CD8-positive, alpha-beta memory T cell (primary cell): ENCODE measurements at regions not wholly inside any gene's neighbourhood (a gene's known extent, or its start where the extent isn't known, plus 50 kb on each side); places are given as distances from the start of the nearest gene placed in this dataset.

ENCODE experiments used
- CTCF ChIA-PET: fragments of 350-600 bp; sonication (Branson Sonifier 250); formaldehyde crosslinking; loops from one replicate; lab custom pipeline; 2021; ENCODE audit warnings: antibody characterized with exemption; lab: Charles Lee
- POLR2A ChIA-PET: fragments of 350-600 bp; sonication (Branson Sonifier 250); formaldehyde crosslinking; loops from one replicate; lab custom pipeline; 2021; ENCODE audit warnings: antibody characterized with exemption; lab: Charles Lee
- DNase-seq, 5 donors: peaks; one replicate each; pipeline versions ENCODE4 v3.0.0 to v3.0.0-alpha.2; 2020 to 2022; ENCODE audit warnings: mixed read lengths in 1 of 5
- H3K27ac ChIP-seq: one replicate; pipeline ENCODE4 v1.7.0; 2013; ENCODE audit warnings: low read depth, mild to moderate bottlenecking, low read length, moderate library complexity
- H3K27me3 ChIP-seq: 2 replicates; pipeline ENCODE4 v1.7.0; 2013; ENCODE audit warnings: low read length, mild to moderate bottlenecking; ENCODE audit not compliant: insufficient read depth, poor library complexity, severe bottlenecking
- H3K36me3 ChIP-seq: 2 replicates; pipeline ENCODE4 v1.7.0; 2013; ENCODE audit warnings: mild to moderate bottlenecking, low read length, moderate library complexity; ENCODE audit not compliant: insufficient read depth
- H3K4me1 ChIP-seq: 2 replicates; pipeline ENCODE4 v1.7.0; 2013; ENCODE audit warnings: mild to moderate bottlenecking, low read length, moderate library complexity; ENCODE audit not compliant: insufficient read depth
- H3K4me3 ChIP-seq: 2 replicates; pipeline ENCODE4 v1.7.0; 2013; ENCODE audit warnings: mild to moderate bottlenecking, low read length
- H3K9me3 ChIP-seq: 2 replicates; pipeline ENCODE4 v1.7.0; 2013; ENCODE audit warnings: mild to moderate bottlenecking, low read length
- H3K27ac Mint-ChIP-seq, 8 donors: one replicate each; pipeline ENCODE4 v1.8.0; 2020 to 2021; ENCODE audit warnings: mixed read lengths in 8 of 8, mild to moderate bottlenecking in 6 of 8, inconsistent platforms in 3 of 8, moderate library complexity in 3 of 8
- H3K27me3 Mint-ChIP-seq, 2 donors: one replicate each; pipeline ENCODE4 v1.8.0; 2020 to 2021; ENCODE audit warnings: mixed read lengths in 2 of 2, mild to moderate bottlenecking in 1 of 2, moderate library complexity in 1 of 2
- H3K36me3 Mint-ChIP-seq, 3 donors: one replicate each; pipeline ENCODE4 v1.8.0; 2020 to 2021; ENCODE audit warnings: mixed read lengths in 3 of 3, inconsistent platforms in 1 of 3, mild to moderate bottlenecking in 1 of 3
- H3K4me1 Mint-ChIP-seq, 3 donors: one replicate each; pipeline ENCODE4 v1.8.0; 2020 to 2021; ENCODE audit warnings: mixed read lengths in 3 of 3, inconsistent platforms in 1 of 3, mild to moderate bottlenecking in 1 of 3
- H3K4me3 Mint-ChIP-seq, 7 donors: one replicate each; pipeline ENCODE4 v1.8.0; 2020 to 2021; ENCODE audit warnings: mixed read lengths in 7 of 7, mild to moderate bottlenecking in 6 of 7, moderate library complexity in 4 of 7, inconsistent platforms in 2 of 7
- H3K9me3 Mint-ChIP-seq, 5 donors: one replicate each; pipeline ENCODE4 v1.8.0; 2020 to 2022; ENCODE audit warnings: mixed read lengths in 5 of 5, mild to moderate bottlenecking in 3 of 5, moderate library complexity in 2 of 5, inconsistent platforms in 1 of 5

DNA sequence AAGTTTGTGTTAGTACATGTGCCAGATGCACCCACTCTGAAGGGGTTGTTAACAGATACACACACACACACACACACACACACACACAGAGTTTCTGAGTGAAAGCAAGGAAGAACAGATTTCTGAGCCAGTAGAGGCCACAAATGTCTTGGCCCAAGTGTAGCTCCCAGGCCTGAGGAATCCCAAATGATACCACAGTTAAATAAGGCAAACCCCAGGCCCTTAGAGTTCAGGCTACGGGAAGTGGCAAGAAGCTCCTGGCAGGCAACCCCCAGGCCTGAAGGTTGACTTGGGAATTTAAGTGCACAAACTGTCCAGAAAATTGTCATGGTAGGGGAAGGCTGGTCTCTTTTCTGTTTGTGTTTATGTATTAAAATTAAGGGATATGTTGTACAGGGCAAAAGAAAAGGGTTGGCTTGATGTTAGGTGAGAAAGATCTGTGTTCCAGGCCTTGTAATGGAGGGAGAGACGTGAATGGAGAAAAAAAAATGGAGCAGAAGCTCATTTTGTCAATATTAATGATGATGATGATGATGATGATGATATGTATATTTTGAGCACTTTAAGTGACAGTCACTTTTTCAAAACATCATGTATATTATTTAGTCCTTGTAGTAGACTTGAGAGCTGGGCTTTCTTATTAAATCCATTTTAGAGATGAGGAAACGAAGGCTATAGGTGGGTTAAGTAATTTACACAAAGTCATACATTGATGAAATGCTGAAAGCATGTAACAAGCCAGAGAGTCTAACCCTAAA, 317.0 kb upstream of the JAG1 start:
- Mint-ChIP-seq H3K27ac (peak overlapping the region in 1 of 8 donors; percentile 48), H3K36me3 (no peaks in the 10 kb centered on the region), H3K27me3 (peaks cover 0 to 2% of the 10 kb centered on the region in 2 donors), H3K9me3 (peaks cover 0 to 8% (median 4%) of the 10 kb centered on the region in 5 donors), H3K4me3 (no peak overlapping the region), H3K4me1 (no peaks in the 10 kb centered on the region)
- Histone ChIP-seq H3K4me1 (no peaks in the 10 kb centered on the region), H3K9me3 (no peaks in the 10 kb centered on the region), H3K27me3 (no peaks in the 10 kb centered on the region), H3K27ac (no peak overlapping the region), H3K4me3 (no peak overlapping the region), H3K36me3 (no peaks in the 10 kb centered on the region)
- ChIA-PET POLR2A (no interaction called here), CTCF (no interaction called here)
- DNase-seq: no peak

- H3K9me3 Mint-ChIP-seq: peaks cover 0 to 8% (median 4%) of the 10 kb centered on the region in 5 donors
- H3K27ac Mint-ChIP-seq: no peak overlapping the region
- no peak for DNase-seq
- ChIA-PET POLR2A (no interaction called here), CTCF (no interaction called here)
- peaks cover 0 to 2% of the 10 kb centered on the region in 2 donors for H3K27me3 Mint-ChIP-seq
- Histone ChIP-seq H3K27ac (no peak overlapping the region), H3K4me3 (no peak overlapping the region), H3K4me1 (no peaks in the 10 kb centered on the region), H3K9me3 (no peaks in the 10 kb centered on the region), H3K27me3 (no peaks in the 10 kb centered on the region), H3K36me3 (no peaks in the 10 kb centered on the region)
- H3K4me1 Mint-ChIP-seq: no peaks in the 10 kb centered on the region
- H3K36me3 Mint-ChIP-seq: no peaks in the 10 kb centered on the region
- H3K4me3 Mint-ChIP-seq: no peak overlapping the region
Measured at GRCh38 chr20:10992731-10993130, 318.9 kb upstream of the JAG1 start.

- peaks cover 0 to 8% (median 2%) of the 10 kb centered on the region in 5 donors for H3K9me3 Mint-ChIP-seq
- no peak overlapping the region for H3K27ac Mint-ChIP-seq
- Histone ChIP-seq H3K9me3 (no peaks in the 10 kb centered on the region), H3K4me3 (no peak overlapping the region), H3K27ac (no peak overlapping the region), H3K36me3 (no peaks in the 10 kb centered on the region), H3K27me3 (no peaks in the 10 kb centered on the region), H3K4me1 (no peaks in the 10 kb centered on the region)
- H3K36me3 Mint-ChIP-seq: no peaks in the 10 kb centered on the region
- ChIA-PET POLR2A (no interaction called here), CTCF (no interaction called here)
- no peak overlapping the region for H3K4me3 Mint-ChIP-seq
- H3K27me3 Mint-ChIP-seq: peaks cover 0 to 2% of the 10 kb centered on the region in 2 donors
- DNase-seq: no peak
- H3K4me1 Mint-ChIP-seq: no peaks in the 10 kb centered on the region
Measured at GRCh38 chr20:10994991-10995700, 321.3 kb upstream of the JAG1 start.

DNA sequence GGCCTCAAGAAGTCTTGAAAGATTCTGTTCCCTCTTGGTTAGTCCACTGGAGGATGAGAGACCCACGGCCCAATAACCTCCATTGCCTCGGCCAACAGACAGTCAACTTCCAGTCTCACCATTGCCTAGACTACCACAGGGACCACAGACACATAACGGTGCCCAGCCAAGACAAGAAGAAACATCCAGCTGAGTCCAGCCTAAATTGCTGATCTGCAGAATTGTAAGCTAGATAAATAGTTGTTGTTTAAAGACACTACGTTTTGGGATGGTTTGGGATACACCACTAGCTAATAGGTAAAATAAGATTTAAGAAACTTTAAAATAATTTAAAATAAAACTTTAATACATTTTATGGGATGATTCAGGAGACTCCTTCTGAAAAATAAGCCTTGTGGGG, 324.7 kb upstream of the JAG1 start:
- Histone ChIP-seq H3K36me3 (no peaks in the 10 kb centered on the region), H3K4me3 (no peak overlapping the region), H3K9me3 (no peaks in the 10 kb centered on the region), H3K27ac (no peak overlapping the region), H3K27me3 (no peaks in the 10 kb centered on the region), H3K4me1 (no peaks in the 10 kb centered on the region)
- Mint-ChIP-seq H3K36me3 (no peaks in the 10 kb centered on the region), H3K9me3 (peaks cover 0 to 6% (median 2%) of the 10 kb centered on the region in 5 donors), H3K27ac (no peak overlapping the region), H3K4me3 (no peak overlapping the region), H3K27me3 (no peaks in the 10 kb centered on the region), H3K4me1 (no peaks in the 10 kb centered on the region)
- DNase-seq: no peak
- ChIA-PET POLR2A (no interaction called here), CTCF (no interaction called here)

- ChIA-PET POLR2A (no interaction called here), CTCF (no interaction called here)
- Histone ChIP-seq H3K27ac (no peak overlapping the region), H3K4me1 (no peaks in the 10 kb centered on the region), H3K9me3 (no peaks in the 10 kb centered on the region), H3K36me3 (no peaks in the 10 kb centered on the region), H3K27me3 (no peaks in the 10 kb centered on the region), H3K4me3 (no peak overlapping the region)
- Mint-ChIP-seq H3K9me3 (peaks cover 0 to 5% (median 0%) of the 10 kb centered on the region in 5 donors), H3K4me1 (no peaks in the 10 kb centered on the region), H3K27ac (no peak overlapping the region), H3K36me3 (no peaks in the 10 kb centered on the region), H3K4me3 (no peak overlapping the region), H3K27me3 (no peaks in the 10 kb centered on the region)
- no peak for DNase-seq
Measured at GRCh38 chr20:11000416-11000815, 326.6 kb upstream of the JAG1 start.

GRCh38 chr20:11001302-11001701, 327.5 kb upstream of the JAG1 start:
- no peaks in the 10 kb centered on the region for H3K9me3 ChIP-seq
- CTCF ChIA-PET: no interaction called here
- H3K4me1 ChIP-seq: no peaks in the 10 kb centered on the region
- Mint-ChIP-seq H3K27ac (no peak overlapping the region), H3K9me3 (peaks cover 0 to 9% (median 3%) of the 10 kb centered on the region in 5 donors), H3K27me3 (no peaks in the 10 kb centered on the region), H3K4me1 (no peaks in the 10 kb centered on the region), H3K4me3 (no peak overlapping the region), H3K36me3 (no peaks in the 10 kb centered on the region)
- no peak for DNase-seq
- POLR2A ChIA-PET: no interaction called here
- H3K36me3 ChIP-seq: no peaks in the 10 kb centered on the region
- H3K27me3 ChIP-seq: no peaks in the 10 kb centered on the region
- H3K4me3 ChIP-seq: no peak overlapping the region
- H3K27ac ChIP-seq: no peak overlapping the region

DNA sequence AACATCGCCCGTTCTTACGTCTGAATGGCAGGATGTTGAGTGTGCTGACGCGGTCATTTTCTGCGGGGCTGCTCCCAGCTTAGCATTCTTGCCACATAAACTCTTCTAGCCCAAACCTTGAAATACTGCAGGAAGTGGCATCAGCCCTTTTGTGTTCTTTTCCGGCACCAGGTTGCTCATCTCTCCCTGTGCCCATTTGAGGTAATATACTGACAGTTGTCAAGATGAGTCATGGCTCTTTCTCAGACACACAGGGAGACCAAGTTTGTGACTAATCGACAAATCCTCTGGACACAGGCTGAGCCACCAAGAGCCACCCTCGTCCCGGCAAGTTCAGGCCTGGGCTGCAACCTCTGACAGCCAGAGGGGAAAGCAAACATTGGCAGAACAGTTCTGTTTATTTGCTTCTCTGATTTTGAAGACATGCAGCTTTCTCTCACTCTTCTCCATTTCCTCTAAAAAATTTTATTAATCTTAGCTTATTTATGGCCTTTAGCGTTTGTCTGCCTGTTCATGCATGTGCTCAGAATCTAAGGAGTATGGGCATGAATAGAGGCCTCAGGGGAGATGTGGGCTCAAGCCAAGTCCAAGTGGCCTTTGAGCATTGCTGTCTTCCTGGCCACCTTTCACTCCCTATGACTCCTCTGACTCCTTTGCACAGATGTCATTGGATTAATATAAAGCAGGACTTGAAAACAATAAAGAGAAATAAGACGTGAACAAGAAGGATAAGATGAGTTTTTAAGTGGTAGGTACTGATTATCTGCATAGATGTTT, 328.2 kb upstream of the JAG1 start:
- Mint-ChIP-seq H3K4me1 (no peaks in the 10 kb centered on the region), H3K27ac (no peak overlapping the region), H3K36me3 (no peaks in the 10 kb centered on the region), H3K9me3 (peaks cover 0 to 15% (median 3%) of the 10 kb centered on the region in 5 donors), H3K27me3 (no peaks in the 10 kb centered on the region), H3K4me3 (no peak overlapping the region)
- no peaks in the 10 kb centered on the region for H3K9me3 ChIP-seq
- no peaks in the 10 kb centered on the region for H3K4me1 ChIP-seq
- H3K27ac ChIP-seq: no peak overlapping the region
- no peaks in the 10 kb centered on the region for H3K27me3 ChIP-seq
- DNase-seq: no peak
- CTCF ChIA-PET: no interaction called here
- POLR2A ChIA-PET: no interaction called here
- no peaks in the 10 kb centered on the region for H3K36me3 ChIP-seq
- no peak overlapping the region for H3K4me3 ChIP-seq

GRCh38 chr20:11003341-11003740, 329.5 kb upstream of the JAG1 start:
- CTCF ChIA-PET: no interaction called here

More at GRCh38 chr20:11003341-11003740, 329.5 kb upstream of the JAG1 start:
- Histone ChIP-seq H3K27me3 (no peaks in the 10 kb centered on the region), H3K4me1 (no peaks in the 10 kb centered on the region), H3K27ac (no peak overlapping the region), H3K36me3 (no peaks in the 10 kb centered on the region), H3K9me3 (no peaks in the 10 kb centered on the region), H3K4me3 (no peak overlapping the region)
- peaks cover under 1 to 19% (median 3%) of the 10 kb centered on the region in 5 donors for H3K9me3 Mint-ChIP-seq
- no peak for DNase-seq
- POLR2A ChIA-PET: no interaction called here
- H3K36me3 Mint-ChIP-seq: no peaks in the 10 kb centered on the region
- H3K4me3 Mint-ChIP-seq: no peak overlapping the region
- H3K27me3 Mint-ChIP-seq: no peaks in the 10 kb centered on the region
- no peak overlapping the region for H3K27ac Mint-ChIP-seq
- H3K4me1 Mint-ChIP-seq: no peaks in the 10 kb centered on the region
